ENCODE measurements at regions not wholly inside any gene's neighbourhood (a gene's known extent, or its start where the extent isn't known, plus 50 kb on each side); places are given as distances from the start of the nearest gene placed in this dataset.

GRCh38 chr3:76024640-76025039 is 239.3 kb upstream of the ZNF717 start:
- no peak for TF ChIP-seq BRF2 (IDR thresholded peaks at IDR 0.05; ENCODE audit: borderline replicate concordance, insufficient read depth, insufficient read length)
- no peak for TF ChIP-seq THRAP3 (IDR thresholded peaks at IDR 0.05; ENCODE audit: borderline replicate concordance)
- TF ChIP-seq USF1 (CRISPR knock-in tag; IDR thresholded peaks at IDR 0.05): no peak
- no peak for TF ChIP-seq EZH2 (IDR thresholded peaks at IDR 0.05; ENCODE audit: borderline replicate concordance, low read depth, low read length)
- TF ChIP-seq TARDBP (IDR thresholded peaks at IDR 0.05): no peak
- no peak for TF ChIP-seq MTA3 (IDR thresholded peaks at IDR 0.05; ENCODE audit: borderline replicate concordance)
- TF ChIP-seq FOXK1 (CRISPR knock-in tag; IDR thresholded peaks at IDR 0.05; ENCODE audit: borderline replicate concordance): no peak
- TF ChIP-seq POLR2AphosphoS5 (IDR thresholded peaks at IDR 0.05; ENCODE audit: control insufficient read depth, insufficient read depth, low read depth, low read length): no peak
- TF ChIP-seq ZFP91 (CRISPR knock-in tag; IDR thresholded peaks at IDR 0.05): no peak
- no peak for TF ChIP-seq HDAC6 (IDR thresholded peaks at IDR 0.05; ENCODE audit: low read depth, low read length)
- TF ChIP-seq ARID4B (CRISPR knock-in tag; IDR thresholded peaks at IDR 0.05): no peak
- no peak for TF ChIP-seq KDM1A (IDR thresholded peaks at IDR 0.05)

Data from K562 (cell line).